A549 (cell line): ENCODE measurements at regions not wholly inside any gene's neighbourhood (a gene's known extent, or its start where the extent isn't known, plus 50 kb on each side); places are given as distances from the start of the nearest gene placed in this dataset.
"Not testable (repeated sequence)": the region's sequence is repeated elsewhere in the genome, so short reads cannot be mapped to it uniquely, and the experiment has no call there.

Experiments used
- ATAC-seq, 2 experiments: fragments of 200-7000 bp in 1 of 2; fragments of >200 bp in 1 of 2; cut with Nextera tagmentation in 1 of 2; cut with Tn5 transposase in 1 of 2; 3 replicates each; pipeline versions ENCODE4 v1.8.0 to v1.9.1; 2018 to 2020; ENCODE audit warnings: mild to moderate bottlenecking in 1 of 2, moderate library complexity in 1 of 2
- CTCF ChIA-PET: fragments of 300-600 bp; sonication (Branson Sonifier 250); formaldehyde crosslinking; extraction: SDS; loops from one replicate; lab custom pipeline; 2021; ENCODE audit warnings: antibody characterized with exemption, inconsistent platforms; lab: Yijun Ruan, JAX
- POLR2A ChIA-PET: fragments of 350-600 bp; formaldehyde crosslinking; extraction: SDS; loops from one replicate; lab custom pipeline; 2021; ENCODE audit warnings: antibody characterized with exemption, inconsistent platforms; lab: Yijun Ruan, JAX
- DNase-seq, 2 experiments: peaks; one replicate each; pipeline versions ENCODE4 v3.0.0 to v3.0.0-alpha.2; 2011 to 2016; ENCODE audit warnings: low read depth in 1 of 2, low spot score in 1 of 2
- FAIRE-seq: peaks from 2 replicates; lab custom pipeline; 2011; peaks lifted over from hg19 to GRCh38; lab: Jason Lieb, UNC
- H3K27ac ChIP-seq, 2 experiments: fragments of >200 bp; sonication (Bioruptor Twin); formaldehyde crosslinking; 3 replicates each; pipeline ENCODE4 v1.5.1; 2016 to 2017
- H3K4me1 ChIP-seq: fragments of >200 bp; sonication (Bioruptor Twin); formaldehyde crosslinking; 3 replicates; pipeline ENCODE4 v1.6.1; 2016
- H3K4me2 ChIP-seq: fragments of >200 bp; sonication (Bioruptor Twin); formaldehyde crosslinking; 3 replicates; pipeline ENCODE4 v1.6.1; 2016
- H3K4me3 ChIP-seq: fragments of >200 bp; sonication (Bioruptor Twin); formaldehyde crosslinking; 3 replicates; pipeline ENCODE4 v1.5.1; 2016
- H3K9me3 ChIP-seq: fragments of >200 bp; sonication (Bioruptor Twin); formaldehyde crosslinking; 3 replicates; pipeline ENCODE4 v1.6.1; 2016
- CHD4 ChIP-seq: fragments of 200-600 bp; sonication (generic); IDR thresholded peaks from 2 replicates; pipeline ENCODE4 v1.6.1; 2016; ENCODE audit warnings: antibody characterized with exemption, mild to moderate bottlenecking, borderline replicate concordance
- CTCF ChIP-seq: fragments of >200 bp; sonication (Bioruptor Twin); formaldehyde crosslinking; IDR thresholded peaks from 3 replicates; pipeline ENCODE4 v1.5.1; 2016
- EP300 ChIP-seq, 2 experiments: fragments of >200 bp; sonication (Bioruptor Twin); formaldehyde crosslinking; IDR thresholded peaks; 2 replicates in 1 of 2; 3 replicates in 1 of 2; pipeline ENCODE4 v1.6.1; 2016 to 2017
- FOSB ChIP-seq: fragments of 250-450 bp; sonication (Bioruptor Pico); IDR thresholded peaks from 2 replicates; pipeline ENCODE4 v1.5.0; 2020; ENCODE audit warnings: mild to moderate bottlenecking, moderate library complexity
- FOSL2 ChIP-seq, 2 experiments: fragments of 450-650 bp in 1 of 2; fragments of >200 bp in 1 of 2; sonication (Bioruptor Twin) in 1 of 2; formaldehyde crosslinking; IDR thresholded peaks; 2 replicates each; pipeline versions ENCODE4 v1.5.0 to v1.6.1; 2016 to 2020; ENCODE audit warnings: mild to moderate bottlenecking in 1 of 2, moderate library complexity in 1 of 2
- HDAC2 ChIP-seq: fragments of 200-600 bp; sonication (generic); IDR thresholded peaks from 2 replicates; pipeline ENCODE4 v1.6.1; 2016
- HOXA7 ChIP-seq: fragments of 250-450 bp; sonication (Bioruptor Pico); IDR thresholded peaks from 2 replicates; pipeline ENCODE4 v1.5.0; 2020; ENCODE audit warnings: mild to moderate bottlenecking, moderate library complexity
- JUN ChIP-seq, 2 experiments: fragments of >200 bp; sonication (Bioruptor Twin); formaldehyde crosslinking; IDR thresholded peaks; 2 replicates in 1 of 2; 3 replicates in 1 of 2; pipeline ENCODE4 v1.6.1; 2016 to 2017
- KDM1A ChIP-seq: fragments of 200-600 bp; sonication (generic); IDR thresholded peaks from 2 replicates; pipeline ENCODE4 v1.6.1; 2016; ENCODE audit warnings: low read depth, mild to moderate bottlenecking
- NR3C1 ChIP-seq: fragments of >200 bp; sonication (Bioruptor Twin); formaldehyde crosslinking; IDR thresholded peaks from 3 replicates; pipeline ENCODE4 v1.6.1; 2017
- POLR2AphosphoS2 ChIP-seq: conservative IDR thresholded peaks from 2 replicates; pipeline ENCODE4 v1.6.1; 2012; ENCODE audit warnings: low read length, improper control_type of control experiment, inconsistent platforms
- RCOR1 ChIP-seq: fragments of 150-350 bp; IDR thresholded peaks from 2 replicates; pipeline ENCODE4 v1.6.1; 2014; ENCODE audit warnings: antibody characterized with exemption, low read length, low read depth
- REST ChIP-seq: fragments of 200-600 bp; sonication (generic); IDR thresholded peaks from 2 replicates; pipeline ENCODE4 v1.6.1; 2016; ENCODE audit warnings: antibody characterized with exemption, mild to moderate bottlenecking, moderate library complexity
- SMC3 ChIP-seq: fragments of >200 bp; sonication (Bioruptor Twin); formaldehyde crosslinking; IDR thresholded peaks from 3 replicates; pipeline ENCODE4 v1.6.1; 2018; ENCODE audit warnings: inconsistent platforms
- TP53 ChIP-seq: fragments of 250-450 bp; sonication (Bioruptor Pico); IDR thresholded peaks from 2 replicates; pipeline ENCODE4 v1.5.0; 2021; ENCODE audit warnings: mild to moderate bottlenecking, moderate library complexity
- USF2 ChIP-seq: fragments of 450-650 bp; IDR thresholded peaks from 2 replicates; pipeline ENCODE4 v1.6.1; 2014; ENCODE audit warnings: antibody characterized with exemption
- ZC3H11A ChIP-seq: fragments of 450-650 bp; IDR thresholded peaks from 2 replicates; pipeline ENCODE4 v1.6.1; 2014; ENCODE audit warnings: antibody characterized with exemption, mild to moderate bottlenecking
- ZSCAN20 ChIP-seq: fragments of 250-450 bp; sonication (Bioruptor Pico); IDR thresholded peaks from 2 replicates; pipeline ENCODE4 v1.8.0; 2022; ENCODE audit warnings: mild to moderate bottlenecking, moderate library complexity
- WGBS: methylation state at CpG from one replicate; pipeline ENCODE4 v1.1.6; 2017; ENCODE audit errors: missing lambda C conversion rate; 5-methylcytosine and 5-hydroxymethylcytosine counted together

- no peak for DNase-seq
- Histone ChIP-seq H3K4me1 (no peaks in the 10 kb centered on the region), H3K9me3 (no peaks in the 10 kb centered on the region), H3K27ac (no peak overlapping the region), H3K4me2 (no peak overlapping the region), H3K4me3 (no peak overlapping the region)
- no peak for FAIRE-seq
- ChIA-PET POLR2A (no interaction called here), CTCF (interaction anchor here (1.0 to 3.2 kb wide), 2 partner anchors 12 to 63 kb away, joined by 3 to 12 read pairs; no protein-coding TSS in a partner anchor)
- 66% methylated on average over 14 of the region's 16 CpGs for WGBS
- no peak for TF ChIP-seq POLR2AphosphoS2
- TF ChIP-seq EP300 (IDR thresholded peaks at IDR 0.05), result no peak
- TF ChIP-seq HOXA7 (CRISPR knock-in tag), result no peak
- no peak for TF ChIP-seq CTCF
- no peak for TF ChIP-seq NR3C1
- TF ChIP-seq CHD4, result no peak
- no peak for TF ChIP-seq FOSL2 (IDR thresholded peaks at IDR 0.05)
- TF ChIP-seq FOSL2 (CRISPR knock-in tag; IDR thresholded peaks at IDR 0.05), result no peak
- TF ChIP-seq FOSB (CRISPR knock-in tag), result no peak
- TF ChIP-seq ZC3H11A, result no peak
- no peak for TF ChIP-seq USF2
- TF ChIP-seq SMC3, result no peak
- TF ChIP-seq RCOR1, result no peak
- no peak for TF ChIP-seq KDM1A
- no peak for TF ChIP-seq TP53 (CRISPR knock-in tag)
- no peak for TF ChIP-seq REST
- no peak for TF ChIP-seq HDAC2
- no peak for TF ChIP-seq ZSCAN20 (CRISPR knock-in tag)
- no peak for TF ChIP-seq JUN (IDR thresholded peaks at IDR 0.05)
- ATAC-seq, result no peak
These were observed 99.2 kb upstream of the PCBD1 start for GRCh38 chr10:70987396-70988130.

- H3K9me3 ChIP-seq, ATAC-seq, H3K4me2 ChIP-seq, FAIRE-seq, H3K4me3 ChIP-seq, POLR2A ChIA-PET, H3K4me1 ChIP-seq, DNase-seq, H3K27ac ChIP-seq: not testable (repeated sequence)
- CTCF ChIA-PET, result interaction anchor here (0.5 to 0.8 kb wide), 2 partner anchors 65 to 1471 kb away, joined by 3 read pairs; no protein-coding TSS in a partner anchor
- 75% methylated on average over 8 of the region's 8 CpGs for WGBS
These were observed 101.8 kb upstream of the PCBD1 start for GRCh38 chr10:70990156-70990555.
